Activated CD4-positive, alpha-beta T cell treated with anti-CD3 and anti-CD28 coated beads, Interleukin-2, amount 50 U/mL, for 16 hours (primary cell): ENCODE measurements at regions not wholly inside any gene's neighbourhood (a gene's known extent, or its start where the extent isn't known, plus 50 kb on each side); places are given as distances from the start of the nearest gene placed in this dataset.

Source experiments
- DNase-seq: peaks from one replicate; pipeline ENCODE4 v3.0.0-alpha.2; 2020

DNA sequence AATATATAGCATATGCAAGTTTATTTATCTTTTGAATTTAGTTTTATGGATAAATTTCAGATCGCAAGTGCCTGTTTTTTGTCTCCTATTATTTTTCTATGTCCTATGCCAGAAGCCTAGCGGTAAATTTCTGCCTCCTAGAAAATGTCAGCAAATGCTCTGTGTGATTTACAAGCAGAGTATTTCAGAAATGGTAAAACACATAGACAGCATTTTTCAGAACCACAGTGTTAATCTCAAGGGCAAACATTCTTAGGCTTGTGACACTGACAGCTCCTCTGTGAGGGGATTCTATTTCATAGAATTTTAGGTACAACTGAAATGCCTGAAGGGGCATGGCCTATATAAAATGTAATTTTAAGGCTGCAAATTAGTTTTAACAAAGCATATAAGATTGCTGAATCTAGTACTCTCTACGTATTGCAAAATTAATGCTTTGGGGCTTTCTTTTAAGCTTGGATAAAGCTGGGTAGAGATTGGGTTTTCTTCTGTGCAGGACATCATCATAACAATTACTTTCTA is 89.9 kb upstream of the PTCHD4 start:
- DNase-seq: no peak

DNA sequence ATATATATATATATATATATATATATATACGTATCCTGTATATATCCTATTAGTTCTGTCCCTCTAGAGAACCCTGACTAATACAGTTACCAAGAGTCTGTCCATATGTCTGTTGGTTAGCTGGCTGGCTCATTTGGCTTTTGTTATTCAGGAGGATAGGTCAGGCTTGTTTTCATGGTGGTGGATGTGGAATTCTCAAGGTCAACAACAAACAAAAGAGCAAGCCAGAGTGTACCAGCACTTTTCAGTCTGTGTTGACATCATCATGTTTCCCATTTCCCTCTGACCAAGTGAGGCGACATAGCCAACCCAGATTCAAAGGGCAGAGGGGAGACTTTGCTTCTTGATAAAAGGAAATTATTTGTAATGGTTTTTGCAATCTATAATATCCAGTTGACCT is 88.5 kb upstream of the PTCHD4 start:
- no peak for DNase-seq

DNA sequence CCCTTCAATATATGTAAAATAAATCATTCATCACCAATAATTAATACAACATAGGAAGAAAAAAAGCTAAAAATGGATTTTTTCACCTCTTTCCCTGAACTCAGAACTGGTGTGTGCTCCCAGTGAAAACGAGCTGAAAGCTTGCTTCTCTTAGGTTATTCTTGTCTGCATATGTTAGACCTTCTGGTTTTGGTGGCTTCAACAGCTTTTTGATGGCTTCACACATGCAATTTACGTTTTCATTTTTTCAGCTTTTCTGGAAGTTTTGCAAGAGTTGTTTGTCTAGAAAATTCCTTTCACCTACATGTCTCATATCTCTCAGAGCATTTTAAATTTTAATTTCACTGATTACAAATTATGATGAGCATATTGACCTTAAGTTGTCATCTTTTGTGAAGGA is 86.9 kb upstream of the PTCHD4 start:
- no peak for DNase-seq

DNA sequence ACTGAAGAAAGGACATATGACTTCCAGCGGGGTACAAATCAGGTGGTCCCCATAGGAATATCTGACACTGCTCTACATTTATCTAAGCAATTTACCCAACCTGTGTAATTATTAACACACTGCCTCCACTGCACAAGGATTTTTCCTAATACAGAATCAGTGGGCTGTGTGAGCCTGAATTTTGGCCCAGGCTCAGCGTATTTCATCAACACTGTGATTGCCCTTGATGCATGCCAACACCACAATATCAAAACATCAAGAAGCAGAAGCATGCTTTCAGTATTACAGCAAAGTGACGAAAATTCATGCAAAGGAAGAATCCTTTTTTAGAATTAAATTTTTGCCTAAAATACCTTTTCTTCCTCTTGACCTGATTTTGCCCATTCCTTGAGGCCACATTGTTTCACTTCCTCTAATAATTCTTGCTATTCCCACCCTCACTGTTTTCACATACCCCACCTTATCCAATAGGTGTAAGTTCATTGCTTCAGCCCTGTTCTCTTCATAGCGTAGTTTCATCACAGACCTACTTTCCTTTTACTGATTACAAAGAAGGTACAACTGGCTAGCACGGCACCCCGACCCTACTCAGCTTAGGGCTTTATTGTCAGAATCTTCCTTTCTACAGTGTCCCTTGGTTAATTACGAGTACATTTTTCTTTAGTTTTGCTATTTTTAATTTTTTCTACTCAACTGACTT is 83.7 kb upstream of the PTCHD4 start:
- DNase-seq: no peak

DNA sequence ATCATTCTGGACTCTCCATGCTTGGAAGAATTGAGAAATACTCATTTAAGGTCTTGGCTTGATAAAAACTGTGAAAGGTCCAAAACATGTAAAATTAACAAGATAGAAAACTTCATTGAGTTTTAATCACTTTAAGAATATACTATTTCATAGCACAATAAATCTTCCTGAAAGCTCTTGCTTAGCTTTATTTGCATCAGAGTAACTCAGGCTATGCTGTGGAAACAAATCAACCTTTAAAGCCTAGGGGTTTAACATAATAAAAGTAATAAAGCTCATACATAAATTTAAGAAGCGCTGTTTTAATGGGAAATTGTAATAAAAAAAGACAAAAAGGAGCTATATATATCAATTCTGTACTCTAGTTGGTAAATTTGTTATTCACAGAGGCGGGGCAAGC is 77.2 kb upstream of the PTCHD4 start:
- no peak for DNase-seq

DNA sequence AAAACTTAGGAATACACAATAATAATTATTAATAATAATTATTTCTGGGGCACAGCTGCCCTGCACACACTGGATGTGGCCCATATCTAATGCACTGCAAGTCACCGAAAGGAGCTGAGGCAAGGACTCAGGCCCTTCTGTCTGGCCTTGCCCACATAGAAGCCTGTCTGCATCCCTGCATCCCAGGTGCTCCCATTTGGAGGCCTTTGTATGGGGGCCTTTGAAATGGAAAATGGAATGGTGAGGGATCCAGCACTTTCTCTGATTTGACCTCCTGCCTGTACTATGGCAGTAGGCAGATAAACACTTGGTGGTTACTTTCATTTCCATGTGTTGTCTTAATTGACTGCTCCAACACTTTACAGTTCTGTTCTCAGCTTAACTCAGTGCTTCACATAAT is 75.7 kb upstream of the PTCHD4 start:
- DNase-seq: no peak

DNA sequence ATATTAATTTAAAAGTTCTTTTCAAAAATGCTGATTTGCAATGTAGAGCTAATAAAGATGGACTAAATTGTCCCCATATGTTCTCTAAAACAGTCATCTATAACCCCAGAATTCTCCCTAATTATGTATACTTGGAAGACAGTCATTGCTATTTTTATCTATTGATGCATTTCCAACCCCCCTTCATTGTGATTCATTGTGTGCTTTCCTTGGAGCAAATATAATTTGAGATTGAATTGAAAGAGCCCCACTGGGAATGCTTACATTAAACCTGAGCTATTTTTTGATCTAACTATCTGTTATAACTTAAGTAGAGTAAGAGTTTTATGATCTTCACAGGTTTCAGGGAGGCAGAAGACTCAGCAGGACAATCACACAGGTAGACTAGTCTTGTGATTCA is 73.7 kb upstream of the PTCHD4 start:
- no peak for DNase-seq

DNA sequence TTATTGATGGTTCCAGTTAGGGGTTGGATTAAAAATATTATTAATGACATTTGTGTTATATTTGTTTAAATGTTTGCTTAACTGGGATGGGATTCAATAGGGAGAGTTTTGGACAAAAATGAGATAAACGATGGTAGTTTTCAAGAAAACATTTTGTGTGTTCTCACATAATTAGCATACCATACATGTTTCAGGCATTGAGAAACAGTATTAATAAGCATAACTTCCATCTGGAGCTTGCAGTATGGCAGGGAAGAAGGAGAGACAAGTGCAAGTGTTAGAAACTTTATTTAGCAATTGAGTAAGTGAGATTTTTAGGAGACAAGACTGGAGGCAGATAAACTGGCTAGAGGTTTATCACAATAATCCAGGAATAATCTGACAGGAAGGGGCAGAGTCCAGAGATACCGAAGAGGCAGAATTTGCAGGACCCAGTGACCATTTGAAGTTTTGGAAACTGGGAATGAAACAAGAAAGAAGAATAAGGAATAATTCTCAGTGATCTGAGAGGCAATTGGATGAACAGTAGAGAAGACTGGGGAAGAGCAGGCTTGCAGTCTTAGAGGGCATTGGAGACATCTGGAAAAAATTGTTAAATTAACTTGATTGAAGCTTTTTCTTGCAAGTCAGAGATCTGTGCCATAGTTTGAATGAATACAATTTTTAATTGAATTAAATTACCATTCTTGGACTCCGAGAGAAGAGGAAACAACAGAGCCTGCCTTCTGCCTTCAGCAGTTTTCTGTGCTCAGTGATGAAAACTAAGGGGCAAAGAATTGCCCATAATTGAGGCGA is 73.0 kb upstream of the PTCHD4 start:
- DNase-seq: no peak

DNA sequence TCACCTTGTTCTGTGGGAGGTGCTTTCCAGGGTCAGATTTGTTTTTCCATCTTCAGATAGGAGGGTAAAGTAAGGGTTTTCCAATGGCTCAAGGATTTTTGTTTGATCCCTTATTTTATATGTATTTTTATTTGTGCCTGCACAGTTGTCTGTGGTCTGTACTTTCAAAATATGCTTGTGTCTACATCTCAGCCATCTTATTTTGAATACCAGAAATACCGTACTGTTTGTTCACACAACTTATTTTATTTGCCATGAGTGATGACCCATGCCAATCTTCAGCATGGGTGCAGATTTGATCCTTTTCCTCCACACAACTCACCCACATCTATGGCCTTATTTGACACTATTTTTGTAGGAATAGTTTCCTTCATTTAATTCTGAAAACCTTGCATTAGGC is 72.2 kb upstream of the PTCHD4 start:
- DNase-seq: no peak

DNA sequence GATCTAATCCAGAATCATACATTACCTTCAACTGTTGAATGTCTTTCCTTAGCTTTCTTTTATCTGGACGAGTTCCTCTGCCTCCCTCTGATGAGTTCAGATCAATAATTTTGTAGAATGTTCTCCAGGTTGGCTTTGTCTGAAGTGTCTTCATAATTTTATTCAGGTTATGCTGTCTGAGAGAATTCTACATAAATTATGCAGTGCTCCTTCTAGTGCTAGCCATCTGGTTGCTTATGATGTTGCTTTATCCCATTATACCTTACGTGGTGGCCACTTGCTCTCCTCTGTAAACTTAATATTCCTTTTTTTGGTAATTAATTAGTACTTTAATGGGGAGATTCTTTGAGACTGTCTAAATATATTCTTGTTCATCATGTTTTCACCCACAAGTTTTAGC is 67.7 kb upstream of the PTCHD4 start:
- DNase-seq: no peak

DNA sequence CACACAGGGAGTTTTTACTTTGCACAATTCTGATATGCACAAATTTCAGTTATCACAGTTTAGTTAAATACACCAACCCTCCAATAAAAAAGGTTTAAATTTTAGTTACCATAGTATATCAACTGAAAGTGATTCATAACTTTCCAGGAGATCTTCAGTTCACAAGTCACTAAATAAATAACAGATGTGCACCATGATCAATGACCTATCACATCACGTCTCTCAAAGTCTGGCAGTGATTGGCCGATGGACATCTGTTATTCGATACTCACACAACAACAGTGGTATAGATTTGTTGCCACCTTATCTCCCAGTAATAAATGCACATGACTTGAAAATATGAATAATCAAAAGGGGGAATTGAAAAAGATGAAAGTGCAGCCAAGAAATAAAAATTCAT is 66.8 kb upstream of the PTCHD4 start:
- DNase-seq: no peak

DNA sequence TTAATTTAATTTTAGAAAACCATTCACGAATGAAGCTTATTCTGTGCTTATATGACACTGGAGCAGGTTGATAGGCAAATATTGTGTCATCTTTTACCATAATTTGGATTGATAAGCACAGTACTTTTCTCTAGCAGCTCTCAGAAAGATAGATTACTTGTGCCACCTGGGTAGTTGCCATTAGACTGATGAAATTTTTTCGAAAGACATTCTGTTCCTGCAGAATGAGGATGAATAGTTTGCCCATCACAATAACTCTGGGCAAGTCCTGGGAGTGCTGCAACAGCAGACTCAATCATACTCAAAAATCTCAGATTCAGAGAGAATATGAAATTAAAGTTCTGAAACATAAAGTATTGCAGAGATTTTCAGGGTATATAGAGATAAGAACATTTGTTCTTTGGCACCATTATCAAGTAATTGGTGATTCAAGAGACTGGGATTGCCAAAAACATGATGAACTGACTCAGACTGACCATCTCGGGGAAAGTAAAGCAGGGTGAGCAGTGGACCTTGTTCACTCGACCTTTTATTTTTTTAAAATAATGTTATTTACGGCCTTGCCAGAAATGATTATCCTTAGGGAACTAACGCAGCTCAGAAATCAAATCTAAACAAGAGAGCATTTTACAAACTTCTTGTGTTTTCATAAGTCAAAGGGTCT is 65.8 kb upstream of the PTCHD4 start:
- DNase-seq: no peak

DNA sequence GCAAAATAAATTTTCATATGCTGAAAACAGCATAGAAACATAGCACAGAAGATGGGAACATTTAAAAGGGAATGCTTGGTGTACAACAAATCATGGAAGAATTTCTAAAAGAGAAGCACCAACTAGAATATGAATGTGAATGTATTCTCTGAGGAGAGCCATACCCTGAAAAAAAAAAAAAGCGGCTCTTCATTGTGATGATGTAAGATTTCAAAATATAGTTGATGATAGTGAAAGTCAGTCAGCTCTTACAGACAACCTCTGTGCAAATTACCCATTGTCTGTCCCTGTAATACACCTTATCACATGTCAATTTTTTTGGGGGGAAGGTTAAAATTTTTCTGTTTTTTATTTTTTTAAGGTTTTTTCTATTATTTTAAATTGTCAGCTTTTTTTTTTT is 58.6 kb upstream of the PTCHD4 start:
- DNase-seq: no peak
